ENCODE measurements at regions not wholly inside any gene's neighbourhood (a gene's known extent, or its start where the extent isn't known, plus 50 kb on each side); places are given as distances from the start of the nearest gene placed in this dataset.

DNA sequence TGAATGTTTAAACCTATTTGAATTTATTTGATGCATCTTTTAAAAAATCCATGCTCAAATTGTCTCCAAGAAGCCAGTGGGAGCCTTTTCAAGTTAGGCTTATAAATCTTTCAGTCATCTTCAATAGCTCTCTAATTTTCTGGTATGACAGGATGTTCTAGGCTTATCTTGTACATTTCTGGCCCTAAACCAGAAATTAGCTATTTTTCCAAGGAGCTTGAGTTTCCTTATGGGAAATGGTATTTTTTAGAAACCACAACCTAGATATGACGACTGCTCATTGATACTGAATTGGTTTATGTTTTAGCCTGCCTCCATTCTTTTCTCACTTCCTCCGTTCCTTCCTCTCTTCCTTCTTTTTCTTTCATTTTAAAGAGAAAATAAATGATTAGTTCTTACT lies 172.3 kb downstream of the SPRY1 start:
- TF ChIP-seq NFRKB (IDR thresholded peaks at IDR 0.05), result no peak
- no peak for TF ChIP-seq FOXA1 (IDR thresholded peaks at IDR 0.05)
- TF ChIP-seq LEF1 (IDR thresholded peaks at IDR 0.05; ENCODE audit: borderline replicate concordance), result no peak
- no peak for TF ChIP-seq L3MBTL2 (conservative IDR thresholded peaks at IDR 0.05)
- no peak for TF ChIP-seq BHLHE40 (IDR thresholded peaks at IDR 0.05; ENCODE audit: borderline replicate concordance)
- no peak for TF ChIP-seq ZNF384 (IDR thresholded peaks at IDR 0.05)
- no peak for TF ChIP-seq FOXM1 (IDR thresholded peaks at IDR 0.05; ENCODE audit: borderline replicate concordance)
- TF ChIP-seq ARNT (IDR thresholded peaks at IDR 0.05), result no peak
- no peak for TF ChIP-seq CTBP1 (IDR thresholded peaks at IDR 0.05; ENCODE audit: borderline replicate concordance)
- TF ChIP-seq HDGF (IDR thresholded peaks at IDR 0.05; ENCODE audit: borderline replicate concordance), result no peak
- TF ChIP-seq PKNOX1 (IDR thresholded peaks at IDR 0.05), result no peak
- TF ChIP-seq ELF4 (IDR thresholded peaks at IDR 0.05), result no peak
- TF ChIP-seq SP1 (IDR thresholded peaks at IDR 0.05), result no peak
- no peak for TF ChIP-seq SUZ12 (IDR thresholded peaks at IDR 0.05)
- TF ChIP-seq TARDBP (IDR thresholded peaks at IDR 0.05), result no peak
- no peak for TF ChIP-seq FOXK2 (IDR thresholded peaks at IDR 0.05)
- DNase-seq (ENCODE audit: extremely low spot score), result no peak
- ChIA-PET POLR2A (no interaction called here), CTCF (no interaction called here)

DNA sequence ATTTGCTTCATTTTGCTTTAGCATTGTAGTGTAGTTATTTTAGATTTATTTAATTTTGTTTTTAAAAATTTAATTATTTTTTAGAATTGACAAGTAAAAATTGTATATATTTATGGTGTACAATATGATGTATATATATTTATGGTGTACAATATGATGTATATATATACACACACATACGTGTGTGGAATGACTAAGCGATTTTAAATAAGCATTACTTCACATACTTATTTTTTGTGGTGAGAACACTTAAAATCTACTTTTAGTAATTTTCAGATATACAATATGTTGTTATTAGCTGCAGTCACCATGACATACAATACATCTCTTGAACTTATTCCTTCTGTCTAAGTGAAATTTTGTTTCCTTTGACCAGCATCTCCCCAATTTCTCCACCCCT lies 172.9 kb downstream of the SPRY1 start:
- ChIA-PET POLR2A (no interaction called here), CTCF (no interaction called here)
- TF ChIP-seq LEF1 (IDR thresholded peaks at IDR 0.05; ENCODE audit: borderline replicate concordance), result no peak
- TF ChIP-seq L3MBTL2 (conservative IDR thresholded peaks at IDR 0.05), result no peak
- no peak for TF ChIP-seq HDGF (IDR thresholded peaks at IDR 0.05; ENCODE audit: borderline replicate concordance)
- TF ChIP-seq SUZ12 (IDR thresholded peaks at IDR 0.05), result no peak
- no peak for TF ChIP-seq ARNT (IDR thresholded peaks at IDR 0.05)
- TF ChIP-seq FOXA1 (IDR thresholded peaks at IDR 0.05), result no peak
- TF ChIP-seq SP1 (IDR thresholded peaks at IDR 0.05), result no peak
- TF ChIP-seq NFRKB (IDR thresholded peaks at IDR 0.05), result no peak
- no peak for TF ChIP-seq FOXK2 (IDR thresholded peaks at IDR 0.05)
- TF ChIP-seq PKNOX1 (IDR thresholded peaks at IDR 0.05), result no peak
- no peak for TF ChIP-seq TARDBP (IDR thresholded peaks at IDR 0.05)
- TF ChIP-seq ELF4 (IDR thresholded peaks at IDR 0.05), result no peak
- DNase-seq (ENCODE audit: extremely low spot score), result no peak

DNA sequence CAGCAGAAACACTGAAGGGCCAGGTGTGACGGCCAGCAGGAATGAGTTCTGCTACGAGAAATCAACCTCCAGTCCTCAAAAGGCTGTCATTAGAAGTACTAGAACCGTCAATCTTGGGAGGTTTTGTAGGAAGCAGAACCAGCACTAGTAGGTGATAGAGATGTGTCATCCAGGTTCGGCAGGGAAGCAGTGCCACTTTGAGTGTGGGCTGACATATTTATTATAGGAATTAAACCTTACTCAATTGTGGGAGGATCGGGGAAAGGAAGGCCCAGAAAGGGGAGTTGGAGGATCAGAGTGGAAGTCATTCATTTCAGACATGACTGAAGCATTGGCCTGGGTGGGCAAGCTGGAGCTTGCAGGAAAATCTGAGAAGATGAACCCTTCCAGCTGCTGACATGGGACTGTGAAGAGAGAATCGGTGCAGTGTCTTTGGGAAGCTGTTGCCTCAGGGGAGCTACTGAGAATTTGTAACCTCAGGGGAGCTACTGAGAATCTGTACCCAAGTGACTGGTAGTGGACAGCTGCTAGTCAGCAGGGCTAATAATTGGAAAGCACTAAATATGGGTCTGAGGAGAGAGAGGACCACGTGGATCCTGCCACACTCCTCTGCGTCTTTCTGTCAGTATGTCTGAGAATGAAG lies 177.4 kb downstream of the SPRY1 start:
- no peak for DNase-seq (ENCODE audit: extremely low spot score)
- ChIA-PET CTCF (no interaction called here), POLR2A (no interaction called here)
- TF ChIP-seq PKNOX1 (IDR thresholded peaks at IDR 0.05), result 0 out of 2 replicates have a peak, but pooled peaks have one; percentile 5
- no peak for TF ChIP-seq SP1 (IDR thresholded peaks at IDR 0.05)

DNA sequence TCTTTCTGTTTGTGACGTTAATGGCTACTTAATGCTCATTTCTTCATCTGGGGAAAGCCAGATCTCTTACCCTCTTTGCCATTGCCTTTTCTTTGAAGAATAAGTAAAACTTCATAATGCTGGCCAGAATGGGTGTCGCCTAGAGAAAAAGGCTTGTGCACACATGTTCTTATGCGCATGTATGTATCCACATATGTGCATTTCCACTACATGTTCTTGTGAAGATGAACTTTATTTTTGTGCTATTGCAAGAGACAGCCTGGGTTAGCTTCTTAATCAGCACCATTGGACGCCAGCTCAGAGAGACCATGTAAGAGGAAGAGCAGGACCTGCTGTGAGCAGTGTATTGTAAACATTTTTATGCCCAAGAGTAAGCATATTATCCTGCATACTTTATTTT lies 178.7 kb downstream of the SPRY1 start:
- ChIA-PET CTCF (interaction anchor here (2.1 kb wide), 1 partner anchor 11 kb away, joined by 5 read pairs; no protein-coding TSS in a partner anchor), POLR2A (no interaction called here)
- TF ChIP-seq ZNF384 (IDR thresholded peaks at IDR 0.05) (no peak), FOXK2 (IDR thresholded peaks at IDR 0.05) (no peak), HDGF (IDR thresholded peaks at IDR 0.05; ENCODE audit: borderline replicate concordance) (no peak)
- DNase-seq (ENCODE audit: extremely low spot score), result no peak

- CTCF ChIA-PET, result no interaction called here
- TF ChIP-seq FOXM1 (IDR thresholded peaks at IDR 0.05; ENCODE audit: borderline replicate concordance) (no peak), ELF4 (IDR thresholded peaks at IDR 0.05) (no peak), FOXA1 (IDR thresholded peaks at IDR 0.05) (no peak), FOXK2 (IDR thresholded peaks at IDR 0.05) (no peak)
- DNase-seq (ENCODE audit: extremely low spot score), result no peak
- POLR2A ChIA-PET, result no interaction called here
These were observed 180.8 kb downstream of the SPRY1 start for GRCh38 chr4:123577225-123577906.

DNA sequence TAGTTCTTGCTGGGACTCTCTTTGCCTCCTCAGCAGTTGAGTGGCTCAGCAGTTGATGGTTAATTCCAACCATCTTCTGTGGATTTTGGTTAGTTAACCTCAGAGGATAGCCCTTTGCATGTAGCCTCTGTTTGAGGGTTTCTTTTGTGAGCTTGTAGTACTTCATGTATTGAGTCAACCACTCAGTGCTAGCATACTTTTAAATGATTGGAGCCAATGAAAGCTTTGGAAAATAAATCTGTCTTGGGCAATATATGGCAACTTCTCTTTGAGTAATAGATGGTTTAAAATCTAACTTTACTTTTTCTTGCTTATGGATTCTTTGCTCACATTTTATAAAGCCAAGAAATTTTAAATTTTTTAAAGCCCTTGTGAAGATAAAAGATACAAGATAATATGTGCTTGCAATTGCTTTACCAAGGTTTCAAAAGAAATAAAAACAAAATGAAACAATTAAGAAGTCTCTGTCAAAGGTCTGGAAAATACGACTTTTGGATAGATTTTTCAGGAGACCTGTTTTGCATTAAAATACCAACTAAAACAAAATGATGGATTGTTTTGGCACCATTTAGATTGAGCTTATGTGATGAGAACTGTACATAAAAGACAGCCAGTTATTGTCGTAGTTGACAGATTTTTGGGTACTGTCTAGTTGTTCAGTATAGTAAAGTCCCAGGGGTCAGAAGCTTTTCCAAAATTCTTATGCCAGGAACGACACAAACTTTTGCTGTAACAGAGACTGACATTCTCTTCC lies 181.9 kb downstream of the SPRY1 start:
- ChIA-PET POLR2A (no interaction called here), CTCF (no interaction called here)
- no peak for TF ChIP-seq PKNOX1 (IDR thresholded peaks at IDR 0.05)
- no peak for DNase-seq (ENCODE audit: extremely low spot score)
